Stimulated activated CD8-positive, alpha-beta memory T cell treated with anti-CD3 and anti-CD28 coated beads, Interleukin-7, amount 100 ng/mL, for 24 hours (primary cell): ENCODE measurements at regions not wholly inside any gene's neighbourhood (a gene's known extent, or its start where the extent isn't known, plus 50 kb on each side); places are given as distances from the start of the nearest gene placed in this dataset.

Experiments used
- DNase-seq: peaks from one replicate; pipeline ENCODE4 v3.0.0-alpha.2; 2020; ENCODE audit warnings: low read depth

DNA sequence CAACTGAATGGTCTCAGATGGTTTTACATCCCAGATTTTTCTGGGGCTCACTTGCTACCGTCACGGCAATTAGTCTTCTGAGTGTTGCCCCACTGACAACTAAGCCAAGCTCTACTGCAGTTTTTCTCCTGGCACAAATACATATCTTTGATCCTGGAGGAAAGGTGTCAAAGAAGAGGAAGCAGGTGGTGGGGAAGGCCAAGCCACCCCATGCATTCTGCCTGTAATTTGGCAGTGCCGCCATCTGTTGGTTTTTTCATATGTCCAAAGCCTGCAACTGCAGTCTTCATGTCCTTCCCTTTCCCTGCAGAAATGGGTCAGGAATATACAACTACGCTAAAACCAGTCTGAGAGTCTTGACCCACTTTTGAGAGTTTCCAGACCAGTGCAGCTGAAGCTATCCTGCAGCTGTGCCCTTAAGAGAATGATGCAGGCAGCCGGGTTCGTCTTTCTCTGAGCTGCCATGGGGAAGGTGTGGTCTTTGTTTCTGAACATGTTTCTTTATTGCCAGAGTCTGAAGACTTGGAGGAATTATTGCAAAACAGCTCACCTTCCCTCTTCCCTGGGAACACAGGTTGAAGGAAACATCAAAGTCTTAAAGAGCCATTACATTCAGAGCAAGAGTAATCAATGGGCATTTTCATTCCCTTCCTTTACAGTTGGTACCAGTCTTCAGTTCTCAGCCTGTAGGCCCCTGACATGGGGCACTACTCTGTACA lies 71.8 kb upstream of the ATL2 start:
- no peak for DNase-seq

DNA sequence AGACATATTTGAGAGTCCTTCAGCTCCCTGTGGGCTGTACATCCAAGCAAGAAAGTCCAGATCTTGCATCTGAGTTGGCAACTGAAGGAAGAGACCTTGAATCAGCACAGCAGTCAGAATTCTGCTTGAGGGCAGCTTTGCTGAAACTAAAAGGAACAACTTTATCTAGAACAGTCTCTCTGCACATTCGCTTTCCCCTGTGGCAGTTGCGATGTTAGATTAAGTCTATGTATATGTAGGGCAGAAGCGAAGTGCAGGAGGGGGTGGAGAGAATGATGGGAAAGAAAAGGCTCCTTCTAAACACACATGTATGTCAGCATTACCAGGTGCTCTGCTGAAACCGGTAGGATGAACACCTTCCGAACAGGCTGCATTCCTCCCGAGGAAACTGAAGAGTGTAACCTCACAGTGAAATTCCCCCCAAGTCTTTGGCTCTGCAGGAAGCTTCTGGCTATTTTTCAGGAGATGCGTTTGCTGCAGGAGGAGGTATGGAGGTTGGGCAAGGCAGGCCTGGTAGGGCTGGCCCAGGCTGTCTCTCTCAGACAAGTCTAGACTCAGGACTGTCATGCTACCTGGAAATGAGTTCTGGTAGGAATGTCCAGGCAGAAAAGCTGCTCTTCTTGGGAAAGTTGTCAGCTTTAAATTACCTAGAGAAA lies 70.0 kb upstream of the ATL2 start:
- DNase-seq: no peak

DNA sequence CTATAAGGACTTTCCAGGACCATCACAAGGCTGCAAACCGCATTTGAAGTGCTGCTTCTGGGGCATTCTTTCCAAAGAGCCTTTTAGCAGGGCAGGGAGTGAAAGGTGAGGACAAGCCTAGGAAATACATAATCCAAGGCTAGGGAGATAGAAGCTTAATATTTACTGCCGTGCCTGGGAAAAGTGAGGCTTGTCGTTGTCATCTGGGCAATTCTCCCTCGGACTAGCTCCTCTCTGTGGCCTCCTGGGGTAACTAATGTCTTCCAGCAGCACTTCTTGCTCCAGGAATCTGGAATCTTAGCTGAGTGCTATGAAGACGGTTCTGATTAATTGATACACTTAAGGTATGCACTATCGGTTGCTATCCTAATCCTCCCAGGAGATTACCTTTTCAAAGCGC lies 69.3 kb upstream of the ATL2 start:
- DNase-seq: no peak

GRCh38 chr2:38444247-38444646 lies 67.2 kb upstream of the ATL2 start:
- DNase-seq: no peak

- no peak for DNase-seq
Observed at GRCh38 chr2:38442643-38443541, 65.8 kb upstream of the ATL2 start.

- no peak for DNase-seq
Observed at GRCh38 chr2:38441346-38441745, 64.3 kb upstream of the ATL2 start.

- no peak for DNase-seq
Observed at GRCh38 chr2:38440655-38441054, 63.6 kb upstream of the ATL2 start.

- DNase-seq: no peak
Observed at GRCh38 chr2:38439863-38440262, 62.8 kb upstream of the ATL2 start.

GRCh38 chr2:38438883-38439612 lies 62.0 kb upstream of the ATL2 start:
- no peak for DNase-seq

DNA sequence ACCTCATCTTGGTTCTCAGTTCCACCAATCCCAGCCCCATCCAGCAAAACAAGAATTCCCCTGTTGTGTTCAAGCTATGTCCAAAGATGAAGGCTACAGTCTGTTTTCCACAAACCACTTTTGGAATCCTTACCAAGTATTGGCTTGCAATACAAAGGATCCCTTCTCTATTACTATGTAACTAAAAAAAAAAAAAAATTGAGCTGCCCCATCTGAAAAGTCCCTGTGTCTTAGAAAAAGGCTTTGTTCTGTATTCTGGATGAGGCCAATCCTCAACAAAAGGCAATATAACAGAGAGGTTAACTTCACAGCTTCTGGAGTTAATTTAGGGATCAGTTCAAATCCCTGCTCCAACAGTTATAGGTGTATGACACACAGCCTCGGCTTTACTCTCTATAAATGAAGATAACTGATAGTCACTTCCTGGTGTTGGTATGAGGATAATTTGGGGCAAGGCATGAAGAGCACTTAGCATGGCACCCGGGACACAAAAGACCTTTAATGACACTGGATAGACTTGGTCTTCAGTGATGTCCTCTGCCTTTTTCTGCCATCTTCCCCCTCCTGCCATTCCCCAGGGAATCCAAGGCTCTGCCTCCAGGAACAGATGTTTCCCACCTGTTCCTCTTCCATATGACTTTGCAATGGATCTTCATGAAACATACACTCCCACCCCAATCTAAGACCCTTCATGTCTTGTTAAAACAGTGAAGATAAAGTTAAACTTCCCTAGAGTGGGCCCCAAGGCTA lies 61.2 kb upstream of the ATL2 start:
- DNase-seq: no peak

- no peak for DNase-seq
Observed at GRCh38 chr2:38436227-38436664, 59.2 kb upstream of the ATL2 start.

DNA sequence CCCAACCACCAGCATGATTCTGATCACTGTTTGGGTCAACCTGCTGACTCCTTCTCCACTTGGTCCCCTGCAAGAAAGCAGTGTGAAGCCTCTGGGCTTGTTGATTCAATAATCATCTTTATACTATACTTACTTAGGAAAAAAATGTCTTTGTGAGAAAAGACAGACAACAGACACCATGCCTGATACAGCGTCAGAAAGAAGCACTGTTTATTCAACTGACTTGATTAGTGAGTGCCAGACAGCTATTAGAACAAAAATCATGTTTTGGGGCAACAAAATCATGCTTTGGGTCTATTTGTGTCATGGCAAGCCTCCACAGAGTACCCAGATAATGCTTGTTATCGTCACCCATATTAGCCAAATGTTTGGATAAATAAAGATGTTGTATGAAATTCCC lies 58.7 kb upstream of the ATL2 start:
- no peak for DNase-seq

- no peak for DNase-seq
Observed at GRCh38 chr2:38434595-38434994, 57.5 kb upstream of the ATL2 start.

DNA sequence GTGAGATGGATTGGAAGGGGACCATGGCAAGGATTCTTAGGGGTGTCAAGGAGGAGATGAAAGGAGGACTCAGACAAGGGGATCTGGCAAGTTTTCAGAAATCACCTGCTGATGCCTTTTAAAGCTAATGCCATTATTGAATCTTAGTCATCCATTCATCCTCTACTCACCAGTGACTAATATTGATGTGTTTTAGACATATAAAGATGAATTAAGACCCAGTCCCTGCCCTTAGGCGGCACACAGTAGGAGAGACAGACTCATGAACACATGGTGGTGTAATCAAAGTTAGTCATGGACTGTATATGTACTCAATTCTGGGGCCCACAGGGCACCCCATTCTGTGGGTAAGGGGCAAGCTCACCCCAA lies 56.5 kb upstream of the ATL2 start:
- DNase-seq: no peak

DNA sequence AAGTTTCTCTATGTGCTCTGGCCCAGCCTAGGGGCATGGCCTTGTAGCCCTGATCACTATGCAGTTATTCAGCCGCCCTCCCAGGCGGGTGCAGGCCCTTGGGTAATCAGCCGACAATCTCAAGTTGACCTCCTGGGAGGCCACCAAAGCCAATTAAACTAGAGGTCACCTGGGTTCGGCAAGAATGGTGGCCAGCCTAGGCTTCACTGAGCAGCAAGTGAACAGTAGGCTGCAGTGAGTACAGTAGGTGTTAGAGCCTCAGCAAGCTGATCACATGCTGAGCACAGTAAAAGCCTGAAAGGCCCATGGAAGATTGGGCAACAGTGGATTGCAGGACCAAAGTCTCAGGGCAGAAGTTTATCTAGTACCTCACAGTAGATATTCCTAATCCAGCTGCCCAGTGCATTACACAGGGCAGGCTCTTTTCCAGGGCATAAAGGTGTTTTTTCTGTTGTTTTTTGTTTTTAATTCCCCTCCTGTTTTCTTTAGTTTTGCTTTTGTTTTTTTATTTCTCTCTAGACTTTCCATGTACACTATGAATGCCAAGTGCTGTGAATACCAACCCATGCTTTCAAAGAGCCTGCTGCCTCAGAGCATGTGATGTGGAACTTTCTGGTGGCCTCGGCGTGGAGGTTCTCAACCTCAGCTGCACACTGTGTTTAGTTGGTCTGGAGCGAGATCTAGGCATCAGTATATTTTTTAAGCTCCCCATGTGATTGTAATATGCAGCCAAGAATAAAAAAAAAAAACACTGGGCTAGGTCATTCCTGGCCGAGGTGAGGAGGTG lies 55.9 kb upstream of the ATL2 start:
- DNase-seq: no peak

- no peak for DNase-seq
Observed at GRCh38 chr2:38430597-38431207, 53.6 kb upstream of the ATL2 start.

- no peak for DNase-seq
Observed at GRCh38 chr2:38430196-38430595, 53.1 kb upstream of the ATL2 start.

DNA sequence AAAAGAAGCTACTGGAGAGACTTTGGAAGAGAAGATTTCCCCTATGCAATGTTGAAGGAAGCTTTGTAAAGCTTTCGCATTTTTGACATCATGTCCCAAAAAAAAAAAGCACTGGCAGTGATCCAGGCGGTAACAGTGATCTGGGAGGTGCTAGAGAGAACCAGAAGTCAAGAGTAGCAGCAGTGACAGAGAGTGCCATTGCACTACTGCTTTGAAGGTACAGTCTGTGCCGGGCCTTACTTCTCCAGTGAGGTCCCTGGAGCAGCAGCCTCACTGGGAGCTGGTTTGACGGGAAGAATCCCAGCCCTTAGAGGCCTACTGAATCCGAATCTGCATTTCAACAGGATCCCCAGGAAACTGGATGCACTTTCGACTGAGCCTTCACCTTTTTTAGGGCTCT lies 50.9 kb upstream of the ATL2 start:
- no peak for DNase-seq

DNA sequence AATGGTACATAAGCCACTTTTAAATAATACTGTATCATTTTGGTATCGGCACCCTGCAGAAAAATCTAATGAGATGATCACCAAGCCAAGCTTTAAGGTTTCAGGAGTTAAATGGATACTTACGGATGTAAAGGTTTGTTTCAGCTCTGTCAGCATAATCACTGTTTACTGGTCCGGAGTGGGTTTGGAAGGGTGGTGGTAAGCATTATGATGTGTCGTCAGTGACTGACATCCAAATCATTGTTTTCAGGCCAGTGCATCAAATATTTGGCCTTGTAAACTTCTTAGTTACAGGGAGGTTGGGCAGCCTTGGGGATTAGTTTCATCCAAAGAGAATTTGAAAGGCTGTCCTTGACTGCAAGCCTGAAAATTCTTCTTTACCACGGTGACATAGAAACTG lies 50.0 kb upstream of the ATL2 start:
- DNase-seq: no peak
